SK-N-SH (cell line): ENCODE measurements at regions not wholly inside any gene's neighbourhood (a gene's known extent, or its start where the extent isn't known, plus 50 kb on each side); places are given as distances from the start of the nearest gene placed in this dataset.

Experiments used
- CTCF ChIA-PET: fragments of 300-600, 350-600 bp; formaldehyde crosslinking; extraction: SDS; loops from one replicate; lab custom pipeline; 2021; lab: Yijun Ruan, JAX
- POLR2A ChIA-PET: fragments of 350-600 bp; sonication (Branson Sonifier 250); formaldehyde crosslinking; extraction: SDS; loops from one replicate; lab custom pipeline; 2020; ENCODE audit warnings: antibody characterized with exemption, inconsistent platforms; lab: Yijun Ruan, JAX
- DNase-seq: peaks from one replicate; pipeline ENCODE4 v3.0.0; 2012
- H2AFZ ChIP-seq: fragments of 200-600 bp; sonication (generic); 2 replicates; pipeline ENCODE4 v1.8.1; 2016; ENCODE audit warnings: antibody characterized with exemption, mild to moderate bottlenecking, low read depth
- H3F3A ChIP-seq: fragments of 200-600 bp; sonication (generic); replicated peaks from 2 replicates; pipeline ENCODE3; 2016; ENCODE audit warnings: antibody characterized with exemption, mild to moderate bottlenecking; ENCODE audit not compliant: insufficient read depth
- H3K27ac ChIP-seq, 2 experiments: fragments of 200-500 bp in 1 of 2; fragments of 200-600 bp in 1 of 2; sonication (Bioruptor generic) in 1 of 2; sonication (generic), shearing (Covaris generic) in 1 of 2; 2 replicates each; pipeline versions ENCODE4 v1.5.1 to v1.6.1; 2014 to 2016; ENCODE audit warnings: low read depth in 2 of 2, inconsistent platforms in 1 of 2, low read length in 1 of 2, mild to moderate bottlenecking in 1 of 2, mixed read lengths in 1 of 2
- H3K27me3 ChIP-seq: fragments of 200-600 bp; sonication (generic), shearing (Covaris generic); 2 replicates; pipeline ENCODE4 v1.6.1; 2016; ENCODE audit warnings: mixed run types; ENCODE audit not compliant: insufficient read depth
- H3K36me3 ChIP-seq, 2 experiments: fragments of 200-500 bp in 1 of 2; fragments of 200-600 bp in 1 of 2; sonication (Bioruptor generic) in 1 of 2; sonication (generic) in 1 of 2; replicated peaks in 1 of 2; 2 replicates each; pipeline versions ENCODE3 to v1.5.1; 2014 to 2016; ENCODE audit warnings: low read length in 1 of 2, mild to moderate bottlenecking in 1 of 2; ENCODE audit not compliant: insufficient read depth in 2 of 2, control insufficient read depth in 1 of 2
- H3K4me1 ChIP-seq, 2 experiments: fragments of 200-500 bp in 1 of 2; fragments of 200-600 bp in 1 of 2; sonication (Bioruptor generic) in 1 of 2; sonication (generic), shearing (Covaris generic) in 1 of 2; 2 replicates each; pipeline versions ENCODE4 v1.5.1 to v1.6.1; 2014 to 2016; ENCODE audit warnings: low read depth in 1 of 2, low read length in 1 of 2, mixed run types in 1 of 2; ENCODE audit not compliant: insufficient read depth in 2 of 2, control insufficient read depth in 1 of 2
- H3K4me2 ChIP-seq: fragments of 200-600 bp; sonication (generic), shearing (Covaris generic); 2 replicates; pipeline ENCODE4 v1.6.1; 2017; ENCODE audit warnings: mixed run types
- H3K4me3 ChIP-seq, 2 experiments: fragments of 200-500 bp in 1 of 2; fragments of 200-600 bp in 1 of 2; sonication (Bioruptor generic) in 1 of 2; sonication (generic), shearing (Covaris generic) in 1 of 2; 2 replicates each; pipeline versions ENCODE4 v1.5.1 to v1.8.1; 2014 to 2016; ENCODE audit warnings: low read depth in 2 of 2, inconsistent platforms in 1 of 2, low read length in 1 of 2, mild to moderate bottlenecking in 1 of 2, mixed read lengths in 1 of 2, moderate library complexity in 1 of 2
- H3K79me2 ChIP-seq: fragments of 200-600 bp; sonication (generic); 2 replicates; pipeline ENCODE4 v1.8.1; 2017; ENCODE audit warnings: mild to moderate bottlenecking; ENCODE audit not compliant: insufficient read depth
- H3K9ac ChIP-seq: fragments of 200-600 bp; sonication (generic); 2 replicates; pipeline ENCODE4 v1.6.1; 2017; ENCODE audit warnings: mixed run types
- H3K9me2 ChIP-seq: fragments of 200-600 bp; sonication (generic); 2 replicates; pipeline ENCODE4 v1.6.1; 2017; ENCODE audit warnings: mixed run types
- H3K9me3 ChIP-seq: fragments of 200-600 bp; sonication (generic); 2 replicates; pipeline ENCODE4 v1.6.1; 2017; ENCODE audit warnings: mixed run types, mild to moderate bottlenecking, moderate library complexity
- H4K20me1 ChIP-seq: fragments of 200-600 bp; sonication (generic); 2 replicates; pipeline ENCODE4 v1.6.1; 2017; ENCODE audit warnings: mild to moderate bottlenecking, mixed run types; ENCODE audit not compliant: insufficient read depth
- ELF1 ChIP-seq: IDR thresholded peaks from 2 replicates; pipeline ENCODE4 v1.4.0; 2012
- EZH2phosphoT487 ChIP-seq: fragments of 200-600 bp; sonication (generic); IDR thresholded peaks from 2 replicates; pipeline ENCODE4 v1.6.1; 2017; ENCODE audit warnings: low read depth, mixed run types, mild to moderate bottlenecking, antibody characterized with exemption, moderate library complexity, borderline replicate concordance
- GATA2 ChIP-seq: sonication (generic); formaldehyde crosslinking; IDR thresholded peaks from 2 replicates; pipeline ENCODE4 v1.5.0; 2020; ENCODE audit warnings: mild to moderate bottlenecking, missing genetic modification reagents
- MEF2A ChIP-seq: IDR thresholded peaks from 2 replicates; pipeline ENCODE4 v1.4.0; 2012; ENCODE audit warnings: low read depth, borderline replicate concordance
- MXI1 ChIP-seq: IDR thresholded peaks from 2 replicates; pipeline ENCODE4 v1.6.1; 2012; ENCODE audit warnings: mild to moderate bottlenecking, low read depth, low read length, improper control_type of control experiment
- NFIC ChIP-seq: IDR thresholded peaks from 2 replicates; pipeline ENCODE4 v1.4.0; 2012; ENCODE audit warnings: borderline replicate concordance
- POLR2AphosphoS5 ChIP-seq: IDR thresholded peaks from 2 replicates; pipeline ENCODE4 v1.6.1; 2012; ENCODE audit warnings: low read depth, low read length
- RCOR1 ChIP-seq: fragments of 150-350 bp; IDR thresholded peaks from 2 replicates; pipeline ENCODE4 v1.6.1; 2017; ENCODE audit warnings: antibody characterized with exemption, low read length
- RFX5 ChIP-seq: IDR thresholded peaks from 2 replicates; pipeline ENCODE4 v1.6.1; 2012; ENCODE audit warnings: mild to moderate bottlenecking, improper control_type of control experiment, low read length
- SIN3A ChIP-seq: IDR thresholded peaks from 2 replicates; pipeline ENCODE4 v1.6.1; 2012; ENCODE audit warnings: low read depth, mild to moderate bottlenecking, low read length, moderate library complexity, borderline replicate concordance
- TCF12 ChIP-seq: IDR thresholded peaks from 2 replicates; pipeline ENCODE4 v1.4.0; 2012
- TEAD4 ChIP-seq: IDR thresholded peaks from 2 replicates; pipeline ENCODE4 v1.4.0; 2012; ENCODE audit warnings: mild to moderate bottlenecking, borderline replicate concordance; ENCODE audit not compliant: insufficient read depth
- WGBS: methylation state at CpG from one replicate; pipeline ENCODE4 v1.1.6; 2017; ENCODE audit warnings: low lambda C conversion rate; 5-methylcytosine and 5-hydroxymethylcytosine counted together
- TF ChIP-seq, protein P1 (sequence below): IDR thresholded peaks from 2 replicates; pipeline ENCODE4 v1.4.0; 2012; ENCODE audit warnings: low read depth, borderline replicate concordance

DNA sequence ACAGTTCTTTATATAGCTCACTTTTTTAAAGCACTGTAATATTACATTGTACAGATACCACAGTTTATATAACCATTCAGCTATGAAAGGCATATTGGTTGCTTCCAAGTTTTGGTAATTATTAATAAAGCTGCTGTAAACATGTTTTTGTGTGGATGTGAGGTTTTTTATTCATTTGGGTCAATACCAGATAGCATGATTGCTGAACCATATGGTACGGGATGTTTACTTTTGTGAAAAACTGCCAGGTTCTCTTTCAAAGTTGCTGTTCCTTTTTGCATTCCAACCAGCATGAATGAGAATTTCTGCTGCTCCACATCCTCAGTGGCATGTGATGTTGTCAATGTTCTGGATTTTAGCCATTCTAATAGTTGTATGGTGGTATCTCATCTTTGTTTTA, 439.6 kb upstream of the NMUR2 start:
- Histone ChIP-seq H3K27me3 (no peaks in the 10 kb centered on the region), H3F3A (no peaks in the 10 kb centered on the region), H3K4me2 (no peak overlapping the region), H3K4me3 (no peak overlapping the region), H3K4me1 (no peaks in the 10 kb centered on the region), H2AFZ (no peak overlapping the region), H3K79me2 (no peaks in the 10 kb centered on the region), H3K9me2 (no peaks in the 10 kb centered on the region), H3K9ac (no peak overlapping the region), H3K9me3 (no peaks in the 10 kb centered on the region), H3K27ac (no peak overlapping the region), H3K36me3 (no peaks in the 10 kb centered on the region), H4K20me1 (no peaks in the 10 kb centered on the region)
- DNase-seq, result no peak
- ChIA-PET POLR2A (no interaction called here), CTCF (no interaction called here)
- WGBS, result 18% methylated on average over 1 of the region's 1 CpG
- TF ChIP-seq MXI1 (no peak), POLR2AphosphoS5 (no peak), ELF1 (no peak), NFIC (no peak), RCOR1 (no peak)

DNA sequence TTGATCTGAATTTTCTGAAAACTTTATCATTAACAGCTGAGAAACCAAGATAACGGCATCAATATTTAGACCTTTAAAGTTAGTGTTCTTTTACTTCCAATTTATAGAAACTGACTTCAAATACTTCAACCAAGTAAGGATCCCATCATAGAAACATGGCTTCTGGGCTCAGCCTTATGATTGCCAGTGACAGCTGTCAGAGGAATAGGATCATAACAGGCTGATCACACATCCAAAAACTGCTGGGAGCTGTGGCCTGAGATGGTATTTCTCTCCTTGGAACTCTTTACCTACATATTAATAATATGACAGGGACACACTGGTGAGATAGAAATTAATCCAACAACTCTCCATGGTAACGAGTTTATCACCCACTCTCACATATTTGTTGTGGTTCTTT, 448.3 kb upstream of the NMUR2 start:
- no peaks in the 10 kb centered on the region for H4K20me1 ChIP-seq
- ChIA-PET CTCF (no interaction called here), POLR2A (no interaction called here)
- H3K27ac ChIP-seq, result no peak overlapping the region
- no peaks in the 10 kb centered on the region for H3K36me3 ChIP-seq
- H3K4me2 ChIP-seq, result no peak overlapping the region
- H3K9ac ChIP-seq, result no peak overlapping the region
- DNase-seq, result no peak
- no peaks in the 10 kb centered on the region for H3F3A ChIP-seq
- no peak overlapping the region for H3K4me3 ChIP-seq
- 7% methylated on average over 2 of the region's 2 CpGs for WGBS
- H3K79me2 ChIP-seq, result no peaks in the 10 kb centered on the region
- TF ChIP-seq, protein P1, sequence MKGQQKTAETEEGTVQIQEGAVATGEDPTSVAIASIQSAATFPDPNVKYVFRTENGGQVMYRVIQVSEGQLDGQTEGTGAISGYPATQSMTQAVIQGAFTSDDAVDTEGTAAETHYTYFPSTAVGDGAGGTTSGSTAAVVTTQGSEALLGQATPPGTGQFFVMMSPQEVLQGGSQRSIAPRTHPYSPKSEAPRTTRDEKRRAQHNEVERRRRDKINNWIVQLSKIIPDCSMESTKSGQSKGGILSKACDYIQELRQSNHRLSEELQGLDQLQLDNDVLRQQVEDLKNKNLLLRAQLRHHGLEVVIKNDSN, result no peak
- no peak for TF ChIP-seq EZH2phosphoT487
- no peaks in the 10 kb centered on the region for H3K9me3 ChIP-seq
- H3K4me1 ChIP-seq, result no peaks in the 10 kb centered on the region
- no peak overlapping the region for H2AFZ ChIP-seq
- H3K27me3 ChIP-seq, result no peaks in the 10 kb centered on the region
- no peaks in the 10 kb centered on the region for H3K9me2 ChIP-seq

DNA sequence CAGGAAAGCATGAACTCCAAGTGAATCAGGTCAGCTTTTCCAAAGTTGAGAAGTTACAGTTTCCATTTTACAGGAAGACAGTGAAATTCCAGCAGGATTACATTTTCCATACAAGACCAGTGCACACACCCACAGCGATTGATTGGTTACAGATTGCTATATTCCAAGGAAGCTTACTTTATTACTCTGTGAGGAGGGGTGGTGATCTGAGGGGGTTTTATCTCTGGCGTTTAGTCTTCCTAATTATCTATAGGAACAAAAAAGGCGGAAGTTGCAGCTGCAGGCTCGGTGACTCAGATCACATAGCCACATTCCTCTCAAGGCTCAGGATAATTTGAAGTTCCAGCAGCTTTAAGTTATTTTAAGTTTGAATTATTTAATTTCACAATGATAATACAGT, 450.4 kb upstream of the NMUR2 start:
- H3F3A ChIP-seq, result no peaks in the 10 kb centered on the region
- H3K4me2 ChIP-seq, result no peak overlapping the region
- no peak overlapping the region for H3K4me3 ChIP-seq
- H3K9me2 ChIP-seq, result no peaks in the 10 kb centered on the region
- no peaks in the 10 kb centered on the region for H3K27me3 ChIP-seq
- no peak overlapping the region for H3K9ac ChIP-seq
- peak overlapping the region; percentile 51 for H2AFZ ChIP-seq
- H3K36me3 ChIP-seq, result no peaks in the 10 kb centered on the region
- H4K20me1 ChIP-seq, result no peaks in the 10 kb centered on the region
- CTCF ChIA-PET, result no interaction called here
- H3K27ac ChIP-seq, result no peak overlapping the region
- no peaks in the 10 kb centered on the region for H3K4me1 ChIP-seq
- POLR2A ChIA-PET, result no interaction called here
- H3K9me3 ChIP-seq, result no peaks in the 10 kb centered on the region
- whole genome bisulfite sequencing, result 7% methylated on average over 4 of the region's 4 CpGs
- no peaks in the 10 kb centered on the region for H3K79me2 ChIP-seq
- DNase-seq, result no peak
- TF ChIP-seq TCF12 (no peak), GATA2 (no peak), TEAD4 (no peak), SIN3A (no peak), MEF2A (no peak), RFX5 (no peak)
